ENCODE measurements at regions not wholly inside any gene's neighbourhood (a gene's known extent, or its start where the extent isn't known, plus 50 kb on each side); places are given as distances from the start of the nearest gene placed in this dataset.
"Not testable (repeated sequence)": the region's sequence is repeated elsewhere in the genome, so short reads cannot be mapped to it uniquely, and the experiment has no call there.

GRCh38 chr2:11080253-11081115 lies 74.8 kb upstream of the SLC66A3 start:
- Histone ChIP-seq H3K4me1 (peaks cover 0 to 4% (median 0%) of the 10 kb centered on the region in 6 donors), H3K36me3 (no peaks in the 10 kb centered on the region), H3K4me3 (no peak overlapping the region), H3K27me3 (replicated peaks in 1 of 7) (no peaks in the 10 kb centered on the region), H3K27ac (no peak overlapping the region), H3K9me3 (no peaks in the 10 kb centered on the region)
- WGBS, 5 donors = 84 to 90% (median 89%) methylated on average over 13 to 20 of the region's 20 CpGs
- DNase-seq = no peak
- TF ChIP-seq POLR2A (IDR thresholded peaks at IDR 0.05) (no peak), CTCF (IDR thresholded peaks at IDR 0.05 in 8 of 11, conservative IDR thresholded peaks at IDR 0.05 in 3 of 11) (no peak), POLR2AphosphoS5 (IDR thresholded peaks at IDR 0.05) (no peak)
- intact Hi-C loops (cut with DNase I; ENCODE audit: low total_unique reads) = no loop called here

GRCh38 chr2:11082880-11083279 lies 72.4 kb upstream of the SLC66A3 start:
- 87 to 93% (median 91%) methylated on average over 6 of the region's 6 CpGs for WGBS, 5 donors
- intact Hi-C loops (cut with DNase I; ENCODE audit: low total_unique reads) = no loop called here
- no peaks in the 10 kb centered on the region for H3K36me3 ChIP-seq
- TF ChIP-seq POLR2AphosphoS5 (IDR thresholded peaks at IDR 0.05) = no peak
- no peaks in the 10 kb centered on the region for H3K9me3 ChIP-seq
- no peaks in the 10 kb centered on the region for H3K27me3 ChIP-seq (replicated peaks in 1 of 7)
- H3K27ac ChIP-seq = no peak overlapping the region
- H3K4me1 ChIP-seq = peaks cover 0 to 4% (median 0%) of the 10 kb centered on the region in 6 donors
- no peak overlapping the region for H3K4me3 ChIP-seq
- peak; percentile 15 for DNase-seq

- H3K4me1 ChIP-seq; H3K27me3 ChIP-seq (replicated peaks in 1 of 7); intact Hi-C loops (cut with DNase I; ENCODE audit: low total_unique reads); H3K9me3 ChIP-seq; DNase-seq; H3K4me3 ChIP-seq; H3K36me3 ChIP-seq; H3K27ac ChIP-seq: not testable (repeated sequence)
- WGBS, 5 donors = 90 to 96% (median 94%) methylated on average over 17 of the region's 17 CpGs
Observed at GRCh38 chr2:11088821-11089220, 66.4 kb upstream of the SLC66A3 start.

- H3K27me3 ChIP-seq (replicated peaks in 1 of 7) = no peaks in the 10 kb centered on the region
- intact Hi-C loops (cut with DNase I; ENCODE audit: low total_unique reads) = no loop called here
- no peak overlapping the region for H3K27ac ChIP-seq
- 78 to 92% (median 89%) methylated on average over 2 of the region's 2 CpGs for WGBS, 5 donors
- no peaks in the 10 kb centered on the region for H3K9me3 ChIP-seq
- H3K4me1 ChIP-seq = no peaks in the 10 kb centered on the region
- TF ChIP-seq CTCF (IDR thresholded peaks at IDR 0.05 in 8 of 11, conservative IDR thresholded peaks at IDR 0.05 in 3 of 11) (no peak), POLR2A (IDR thresholded peaks at IDR 0.05) (no peak), POLR2AphosphoS5 (IDR thresholded peaks at IDR 0.05) (no peak)
- no peaks in the 10 kb centered on the region for H3K36me3 ChIP-seq
- no peak for DNase-seq
- no peak overlapping the region for H3K4me3 ChIP-seq
Observed at GRCh38 chr2:11090187-11090586, 65.1 kb upstream of the SLC66A3 start.

- H3K9me3 ChIP-seq = no peaks in the 10 kb centered on the region
- H3K27me3 ChIP-seq (replicated peaks in 1 of 7) = no peaks in the 10 kb centered on the region
- H3K4me1 ChIP-seq = no peaks in the 10 kb centered on the region
- 69 to 82% (median 81%) methylated on average over 5 of the region's 5 CpGs for WGBS, 5 donors
- H3K36me3 ChIP-seq = no peaks in the 10 kb centered on the region
- no peak for DNase-seq
- no peak overlapping the region for H3K4me3 ChIP-seq
- no peak overlapping the region for H3K27ac ChIP-seq
- intact Hi-C loops (cut with DNase I; ENCODE audit: low total_unique reads) = no loop called here
- TF ChIP-seq POLR2AphosphoS5 (IDR thresholded peaks at IDR 0.05) (no peak), CTCF (IDR thresholded peaks at IDR 0.05 in 8 of 11, conservative IDR thresholded peaks at IDR 0.05 in 3 of 11) (no peak), POLR2A (IDR thresholded peaks at IDR 0.05) (no peak)
Observed at GRCh38 chr2:11092701-11093335, 62.4 kb upstream of the SLC66A3 start.
